SK-N-DZ (cell line): ENCODE measurements at regions not wholly inside any gene's neighbourhood (a gene's known extent, or its start where the extent isn't known, plus 50 kb on each side); places are given as distances from the start of the nearest gene placed in this dataset.

Experiments
- DNase-seq: peaks from one replicate; pipeline ENCODE4 v3.0.0-alpha.2; 2015; ENCODE audit warnings: low spot score

GRCh38 chr12:20122274-20122673, 246.1 kb upstream of the PDE3A start:
- no peak for DNase-seq

- DNase-seq: no peak
Measured at GRCh38 chr12:20123465-20123864, 244.9 kb upstream of the PDE3A start.

GRCh38 chr12:20125276-20125798, 243.0 kb upstream of the PDE3A start:
- DNase-seq: no peak

GRCh38 chr12:20126601-20127000, 241.7 kb upstream of the PDE3A start:
- no peak for DNase-seq

GRCh38 chr12:20127413-20127812, 240.9 kb upstream of the PDE3A start:
- no peak for DNase-seq

GRCh38 chr12:20128928-20129327, 239.4 kb upstream of the PDE3A start:
- no peak for DNase-seq

- DNase-seq: no peak
Measured at GRCh38 chr12:20132818-20133217, 235.5 kb upstream of the PDE3A start.

GRCh38 chr12:20134652-20135051, 233.7 kb upstream of the PDE3A start:
- DNase-seq: no peak

- no peak for DNase-seq
Measured at GRCh38 chr12:20140751-20141150, 227.6 kb upstream of the PDE3A start.

- peak; percentile 26 for DNase-seq
Measured at GRCh38 chr12:20142316-20142715, 226.0 kb upstream of the PDE3A start.

- no peak for DNase-seq
Measured at GRCh38 chr12:20142956-20143355, 225.4 kb upstream of the PDE3A start.

- no peak for DNase-seq
Measured at GRCh38 chr12:20144341-20144740, 224.0 kb upstream of the PDE3A start.

GRCh38 chr12:20148241-20148640, 220.1 kb upstream of the PDE3A start:
- DNase-seq: no peak

GRCh38 chr12:20150835-20151422, 217.4 kb upstream of the PDE3A start:
- DNase-seq: no peak

GRCh38 chr12:20154052-20154451, 214.3 kb upstream of the PDE3A start:
- no peak for DNase-seq

GRCh38 chr12:20155374-20155773, 213.0 kb upstream of the PDE3A start:
- DNase-seq: no peak

- peak; percentile 12 for DNase-seq
Measured at GRCh38 chr12:20160899-20161298, 207.4 kb upstream of the PDE3A start.

- DNase-seq: no peak
Measured at GRCh38 chr12:20174528-20175175, 193.7 kb upstream of the PDE3A start.

- DNase-seq: no peak
Measured at GRCh38 chr12:20175704-20176388, 192.5 kb upstream of the PDE3A start.

- DNase-seq: no peak
Measured at GRCh38 chr12:20181416-20182180, 186.7 kb upstream of the PDE3A start.

GRCh38 chr12:20183563-20183962, 184.8 kb upstream of the PDE3A start:
- no peak for DNase-seq

- no peak for DNase-seq
Measured at GRCh38 chr12:20184514-20184913, 183.8 kb upstream of the PDE3A start.
